Right lobe of liver (tissue), 6 donors: ENCODE measurements at regions not wholly inside any gene's neighbourhood (a gene's known extent, or its start where the extent isn't known, plus 50 kb on each side); places are given as distances from the start of the nearest gene placed in this dataset.
A peak's percentile ranks its signal among the peaks of the same experiment; 100 is the strongest.

ENCODE experiments used
- ATAC-seq, 4 donors: fragments of 200-7000 bp; cut with Tn5 transposase; one replicate each; pipeline ENCODE4 v1.9.1; 2020; ENCODE audit warnings: mild to moderate bottlenecking in 4 of 4, moderate library complexity in 4 of 4
- DNase-seq, 3 donors: peaks; one replicate each; pipeline ENCODE4 v3.0.0-alpha.2; 2020
- H3K27ac ChIP-seq, 3 donors: fragments of 200-600 bp; one replicate each; pipeline ENCODE4 v1.8.0; 2022
- H3K27me3 ChIP-seq, 2 donors: fragments of 200-600 bp; one replicate each; pipeline ENCODE4 v1.8.0; 2022
- H3K36me3 ChIP-seq, 4 donors: fragments of 200-600 bp; sonication (generic) in 1 of 4; one replicate each; pipeline versions ENCODE4 v1.5.1 to v1.8.0; 2017 to 2022; ENCODE audit warnings: control low read depth in 1 of 4
- H3K4me1 ChIP-seq, 4 donors: fragments of 200-600 bp; sonication (generic) in 1 of 4; one replicate each; pipeline versions ENCODE4 v1.5.1 to v1.8.0; 2017 to 2022; ENCODE audit warnings: control low read depth in 1 of 4
- H3K4me3 ChIP-seq, 3 donors: fragments of 200-600 bp; one replicate each; pipeline ENCODE4 v1.8.0; 2022
- H3K9me3 ChIP-seq, 4 donors: fragments of 200-600 bp; sonication (generic) in 1 of 4; one replicate each; pipeline versions ENCODE4 v1.5.1 to v1.8.0; 2017 to 2022; ENCODE audit warnings: control low read depth in 1 of 4
- CTCF ChIP-seq, 4 donors: fragments of 200-600 bp in 3 of 4; fragments of 450-650 bp in 1 of 4; IDR thresholded peaks; one replicate each; pipeline versions ENCODE4 v1.5.1 to v1.8.0; 2016 to 2022; ENCODE audit warnings: antibody characterized with exemption in 4 of 4, mild to moderate bottlenecking in 2 of 4
- POLR2A ChIP-seq: fragments of 450-650 bp; IDR thresholded peaks from one replicate; pipeline ENCODE4 v1.6.1; 2017; ENCODE audit warnings: antibody characterized with exemption, mild to moderate bottlenecking
- WGBS: methylation state at CpG from one replicate; pipeline ENCODE4 v1.1.6; 2018; ENCODE audit warnings: low coverage, low lambda C conversion rate; ENCODE audit not compliant: insufficient coverage; ENCODE audit errors: missing lambda C conversion rate; 5-methylcytosine and 5-hydroxymethylcytosine counted together
- intact Hi-C, 2 donors: fragments of 100-400 bp; cut with DNase I; formaldehyde crosslinking; loops; one replicate each; pipeline versions ENCODE4 v1.11.2 to v1.14.1; 2022
- donor health status: DM: no; HTN: yes; CAD: no.
- donor health status: DM: no; HTN: no; CAD: no.
- donor health status: DM: no; HTN: no; CAD: no.
- donor health status: DM: no; HTN: yes; CAD: no.
- donor health status: DM: no; HTN: yes; CAD: no.

GRCh38 chr14:98910061-98910460 lies 361.9 kb downstream of the BCL11B start:
- no peaks in the 10 kb centered on the region for H3K27me3 ChIP-seq
- DNase-seq (no peak), ATAC-seq (no peak)
- 38% methylated on average over 2 of the region's 3 CpGs for WGBS
- H3K9me3 ChIP-seq = no peaks in the 10 kb centered on the region
- no peak overlapping the region for H3K4me3 ChIP-seq
- no peaks in the 10 kb centered on the region for H3K4me1 ChIP-seq
- no peak overlapping the region for H3K27ac ChIP-seq
- intact Hi-C loops = no loop called here
- H3K36me3 ChIP-seq = no peaks in the 10 kb centered on the region
- TF ChIP-seq CTCF (IDR thresholded peaks at IDR 0.05) (no peak), POLR2A (no peak)

GRCh38 chr14:98912655-98913054 lies 359.3 kb downstream of the BCL11B start:
- H3K9me3 ChIP-seq = no peaks in the 10 kb centered on the region
- H3K27me3 ChIP-seq = no peaks in the 10 kb centered on the region
- H3K4me3 ChIP-seq = no peak overlapping the region
- DNase-seq = no peak
- H3K36me3 ChIP-seq = no peaks in the 10 kb centered on the region
- intact Hi-C loops = no loop called here
- 5% methylated on average over 2 of the region's 2 CpGs for WGBS
- TF ChIP-seq POLR2A = no peak
- TF ChIP-seq CTCF (IDR thresholded peaks at IDR 0.05) = no peak
- H3K27ac ChIP-seq = no peak overlapping the region
- ATAC-seq = peak in 1 of 4 donors; percentile 28
- H3K4me1 ChIP-seq = no peaks in the 10 kb centered on the region

GRCh38 chr14:98913967-98914650 lies 357.9 kb downstream of the BCL11B start:
- no peak for ATAC-seq
- Histone ChIP-seq H3K27ac (no peak overlapping the region), H3K4me3 (no peak overlapping the region), H3K27me3 (no peaks in the 10 kb centered on the region), H3K4me1 (no peaks in the 10 kb centered on the region), H3K36me3 (no peaks in the 10 kb centered on the region), H3K9me3 (no peaks in the 10 kb centered on the region)
- TF ChIP-seq CTCF (IDR thresholded peaks at IDR 0.05) = no peak
- TF ChIP-seq POLR2A = no peak
- no peak for DNase-seq
- intact Hi-C loops = no loop called here
- WGBS = 52% methylated on average over 6 of the region's 6 CpGs

GRCh38 chr14:98914942-98915341 lies 357.1 kb downstream of the BCL11B start:
- ATAC-seq = no peak
- no peak overlapping the region for H3K27ac ChIP-seq
- H3K27me3 ChIP-seq = no peaks in the 10 kb centered on the region
- intact Hi-C loops = no loop called here
- H3K4me1 ChIP-seq = no peaks in the 10 kb centered on the region
- TF ChIP-seq CTCF (IDR thresholded peaks at IDR 0.05) = no peak
- TF ChIP-seq POLR2A = no peak
- no peaks in the 10 kb centered on the region for H3K9me3 ChIP-seq
- 0% methylated on average over 1 of the region's 4 CpGs for WGBS
- H3K4me3 ChIP-seq = no peak overlapping the region
- no peaks in the 10 kb centered on the region for H3K36me3 ChIP-seq
- no peak for DNase-seq

- ATAC-seq (no peak), DNase-seq (no peak)
- 20% methylated on average over 2 of the region's 3 CpGs for WGBS
- H3K36me3 ChIP-seq = no peaks in the 10 kb centered on the region
- H3K27me3 ChIP-seq = no peaks in the 10 kb centered on the region
- no peak overlapping the region for H3K27ac ChIP-seq
- H3K4me3 ChIP-seq = no peak overlapping the region
- intact Hi-C loops = no loop called here
- TF ChIP-seq CTCF (IDR thresholded peaks at IDR 0.05) (no peak), POLR2A (no peak)
- H3K9me3 ChIP-seq = no peaks in the 10 kb centered on the region
- no peaks in the 10 kb centered on the region for H3K4me1 ChIP-seq
Measured at GRCh38 chr14:98915625-98916024, 356.4 kb downstream of the BCL11B start.
